Stimulated activated CD8-positive, alpha-beta memory T cell treated with anti-CD3 and anti-CD28 coated beads, Interleukin-15, amount 100 ng/mL, for 1 hour (primary cell): ENCODE measurements at regions not wholly inside any gene's neighbourhood (a gene's known extent, or its start where the extent isn't known, plus 50 kb on each side); places are given as distances from the start of the nearest gene placed in this dataset.
"Not testable (repeated sequence)": the region's sequence is repeated elsewhere in the genome, so short reads cannot be mapped to it uniquely, and the experiment has no call there.

Experiments
- DNase-seq: peaks from one replicate; pipeline ENCODE4 v3.0.0-alpha.2; 2020; ENCODE audit warnings: low read depth

DNA sequence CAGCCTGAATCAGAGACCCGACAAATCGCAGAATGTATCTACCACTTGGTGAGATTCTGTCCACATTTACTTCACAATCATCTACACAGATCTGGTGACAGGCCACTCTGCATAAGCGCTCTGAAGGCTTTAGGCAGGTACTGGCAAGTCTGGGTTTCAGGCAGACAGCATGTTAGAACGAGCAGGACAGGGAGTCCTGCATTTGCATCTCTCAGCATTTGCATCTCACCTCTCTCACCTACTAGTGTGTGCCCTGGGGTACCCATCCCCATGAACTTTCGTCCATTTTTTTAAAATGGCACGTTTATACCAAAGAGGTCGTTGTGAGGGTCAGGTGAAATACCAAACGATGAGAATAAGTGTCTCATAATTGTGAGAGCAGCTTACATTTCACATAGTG, 108.2 kb downstream of the SPATA31A1 start:
- not testable (repeated sequence) for DNase-seq

GRCh38 chr9:39464122-39464777, 108.8 kb downstream of the SPATA31A1 start:
- DNase-seq = peak; percentile 43

- DNase-seq = not testable (repeated sequence)
These were observed 119.0 kb downstream of the SPATA31A1 start for GRCh38 chr9:39474499-39474898.

GRCh38 chr9:39483073-39483472, 127.6 kb downstream of the SPATA31A1 start:
- not testable (repeated sequence) for DNase-seq

- DNase-seq = not testable (repeated sequence)
These were observed 128.4 kb downstream of the SPATA31A1 start for GRCh38 chr9:39483880-39484279.

GRCh38 chr9:39484292-39484691, 128.8 kb downstream of the SPATA31A1 start:
- DNase-seq = not testable (repeated sequence)

DNA sequence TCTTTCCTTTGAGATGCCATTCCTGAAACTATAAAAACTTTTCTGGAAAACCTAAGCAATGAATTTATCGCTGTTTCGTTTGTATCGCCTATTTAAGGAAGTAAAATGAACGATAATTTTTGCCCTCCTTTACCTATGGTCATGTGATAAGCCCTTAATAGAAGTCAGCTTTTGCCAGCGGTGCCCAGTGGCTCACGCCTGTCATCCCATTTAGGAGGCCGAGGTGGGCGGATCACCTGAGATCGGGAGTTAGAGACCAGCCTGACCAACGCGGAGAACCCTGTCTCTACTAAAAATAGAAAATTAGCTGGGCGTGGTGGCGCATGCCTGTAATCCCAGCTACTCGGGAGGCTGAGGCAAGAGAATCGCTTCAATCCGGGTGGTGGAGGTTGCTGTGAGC, 132.0 kb downstream of the SPATA31A1 start:
- DNase-seq = not testable (repeated sequence)

- DNase-seq = not testable (repeated sequence)
These were observed 140.8 kb downstream of the SPATA31A1 start for GRCh38 chr9:39496248-39496647.

DNA sequence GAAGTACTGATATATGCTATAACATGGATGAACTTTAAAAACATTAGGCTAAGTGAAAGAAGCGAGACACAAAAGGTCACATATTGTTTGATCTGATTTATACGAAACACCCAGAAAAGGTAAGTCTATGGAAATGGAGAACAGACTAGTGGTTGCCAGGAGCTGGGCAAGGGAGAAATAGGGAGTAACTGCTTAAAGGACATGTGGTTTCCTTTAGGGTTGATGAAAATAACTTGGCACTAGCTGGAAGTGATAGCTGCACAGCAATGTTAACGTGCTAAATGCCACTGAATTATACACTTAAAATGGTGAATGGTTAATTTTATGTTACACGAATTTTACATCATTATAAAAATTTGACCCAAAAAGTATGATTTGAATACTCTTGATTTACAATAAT, 147.7 kb downstream of the SPATA31A1 start:
- DNase-seq = not testable (repeated sequence)

DNA sequence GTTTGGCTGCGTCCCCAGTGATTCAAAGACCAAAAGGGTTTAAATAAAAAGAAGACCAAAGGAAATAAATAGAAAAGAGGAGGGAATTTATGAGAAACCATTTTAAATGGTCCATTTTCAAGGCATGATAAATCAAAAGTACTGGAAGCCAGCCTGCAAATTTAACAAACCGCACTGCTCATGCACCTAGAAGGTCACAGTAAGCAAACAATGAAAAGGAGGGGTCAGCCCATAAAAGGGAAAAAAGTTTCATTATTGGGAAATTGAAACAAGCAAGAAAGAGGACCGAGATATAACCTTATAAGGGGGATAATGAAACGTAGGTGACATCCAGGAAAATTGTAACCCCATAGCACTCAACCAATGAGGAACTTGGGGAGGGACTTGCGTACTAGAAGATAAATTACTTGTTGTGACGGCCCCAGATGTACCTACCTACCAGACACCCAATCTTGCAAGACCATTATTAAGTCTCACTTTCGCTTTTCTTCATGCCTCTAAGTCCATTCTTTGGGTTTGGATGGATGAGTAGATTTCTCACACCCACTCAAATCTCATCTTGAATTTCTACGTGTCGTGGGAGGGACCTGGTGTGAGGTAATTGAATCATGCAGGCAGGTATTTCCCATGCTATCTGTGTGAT, 172.0 kb downstream of the SPATA31A1 start:
- not testable (repeated sequence) for DNase-seq

DNA sequence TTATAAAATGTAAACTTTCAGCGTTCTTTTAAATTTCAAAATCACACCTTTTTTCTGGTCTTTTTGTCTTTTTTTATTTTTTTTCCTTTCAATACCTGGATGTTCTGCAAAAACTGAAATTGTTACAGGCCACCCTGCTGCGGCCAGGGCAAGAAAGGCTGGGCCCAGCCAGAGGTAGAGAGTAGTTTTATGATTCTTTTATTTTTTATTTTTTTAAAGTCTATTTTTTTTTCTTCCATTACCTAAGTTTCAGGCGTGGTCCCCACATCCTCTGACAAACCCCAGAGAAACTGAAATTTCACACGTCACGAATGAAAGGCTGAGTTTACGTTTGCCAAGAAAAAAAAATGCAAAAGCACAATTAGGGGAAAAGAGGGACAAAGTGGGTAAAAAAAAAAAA, 177.1 kb downstream of the SPATA31A1 start:
- DNase-seq = not testable (repeated sequence)

DNA sequence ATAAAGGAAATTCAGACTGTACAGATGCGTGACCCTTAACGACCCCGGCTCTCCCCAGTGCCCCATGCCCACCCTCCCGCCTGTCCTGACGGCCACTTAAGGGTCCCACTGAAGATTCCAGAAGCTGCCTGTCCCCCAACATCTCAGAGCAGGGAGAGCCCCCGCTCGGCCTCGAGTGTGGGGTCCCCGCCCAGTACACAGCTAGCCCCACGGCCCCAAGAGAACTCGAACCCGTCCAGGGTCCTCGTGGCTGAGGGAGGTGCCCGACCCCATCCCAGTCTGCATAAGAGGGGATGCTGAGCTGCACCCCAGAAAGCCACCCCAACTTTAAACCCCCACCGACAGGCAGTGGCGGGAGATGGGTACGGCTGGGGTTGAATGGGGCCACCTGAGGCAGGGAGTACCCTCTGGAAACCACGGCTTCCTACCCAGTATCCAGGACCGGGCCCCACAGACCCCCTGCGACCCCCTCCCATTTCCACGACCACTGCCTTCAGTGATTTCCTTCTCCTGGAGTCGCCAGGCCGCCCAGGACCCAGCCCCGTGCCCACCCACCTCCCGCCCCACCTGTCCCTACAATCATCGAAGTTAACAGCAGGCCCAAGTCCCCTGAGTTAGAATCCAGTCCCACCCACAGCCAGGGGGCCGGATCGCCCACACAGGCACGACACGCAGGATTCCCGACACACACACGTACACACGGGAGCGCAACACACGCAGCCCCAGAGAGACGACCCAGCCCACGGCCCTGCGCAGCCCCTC, 177.7 kb downstream of the SPATA31A1 start:
- not testable (repeated sequence) for DNase-seq

DNA sequence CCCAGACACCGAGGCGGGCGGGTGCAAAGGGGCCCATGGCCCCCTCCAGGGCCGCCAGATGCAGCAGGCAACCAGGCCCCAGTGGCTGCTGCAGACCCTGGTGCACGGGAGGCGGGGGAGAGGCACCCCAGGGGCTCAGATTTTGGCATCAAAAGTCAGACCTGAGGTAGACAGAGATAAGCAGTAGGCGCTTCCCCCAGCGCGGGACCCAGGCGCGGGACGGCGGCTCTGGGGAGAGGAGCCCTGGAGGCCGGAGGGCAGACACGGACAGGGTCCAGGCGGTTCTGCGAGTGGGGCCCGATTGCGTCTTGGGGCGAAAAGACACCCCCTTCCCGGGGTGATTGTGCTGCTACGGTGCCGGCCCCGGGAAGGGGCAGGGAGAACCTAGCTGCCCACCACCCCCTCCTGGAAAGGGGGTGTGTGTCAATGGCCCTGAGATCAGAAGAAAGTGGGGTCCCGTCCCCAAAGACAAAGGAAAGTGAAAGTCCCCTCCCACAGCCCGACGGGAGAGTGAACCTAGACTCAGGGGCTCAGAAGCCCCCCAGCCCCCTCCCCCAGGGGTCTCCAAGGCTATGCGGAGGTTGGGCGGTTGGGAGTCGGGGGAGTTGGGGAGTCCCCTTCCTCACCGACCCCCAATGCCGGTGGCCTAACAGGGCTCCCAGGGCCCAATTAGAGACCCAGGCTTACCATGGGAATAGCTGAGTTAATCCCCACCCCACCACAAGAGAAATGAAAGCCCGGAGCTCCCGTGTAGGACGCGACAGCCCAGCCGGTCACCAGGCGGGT, 178.5 kb downstream of the SPATA31A1 start:
- DNase-seq = not testable (repeated sequence)

GRCh38 chr9:39534897-39535296, 179.4 kb downstream of the SPATA31A1 start:
- not testable (repeated sequence) for DNase-seq

DNA sequence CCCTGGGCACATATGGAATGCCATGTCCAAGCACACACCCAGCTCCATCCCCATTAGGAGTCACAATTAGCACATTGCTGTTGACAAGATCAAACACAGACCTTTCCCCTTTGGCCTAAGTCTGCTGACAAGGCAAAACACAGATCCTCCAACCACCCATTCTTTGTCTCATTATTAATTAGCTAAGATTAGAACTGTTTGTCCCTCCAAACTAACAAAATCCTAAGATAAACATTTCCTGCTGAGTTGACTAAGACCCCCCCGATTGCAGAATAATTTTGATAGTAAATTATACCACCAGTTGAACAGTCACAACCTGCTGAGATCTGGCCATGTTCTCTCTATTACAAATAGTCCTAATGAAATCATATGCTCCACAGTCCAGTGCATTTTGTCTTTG, 186.7 kb downstream of the SPATA31A1 start:
- not testable (repeated sequence) for DNase-seq

- not testable (repeated sequence) for DNase-seq
These were observed 189.6 kb downstream of the SPATA31A1 start for GRCh38 chr9:39545079-39545478.

DNA sequence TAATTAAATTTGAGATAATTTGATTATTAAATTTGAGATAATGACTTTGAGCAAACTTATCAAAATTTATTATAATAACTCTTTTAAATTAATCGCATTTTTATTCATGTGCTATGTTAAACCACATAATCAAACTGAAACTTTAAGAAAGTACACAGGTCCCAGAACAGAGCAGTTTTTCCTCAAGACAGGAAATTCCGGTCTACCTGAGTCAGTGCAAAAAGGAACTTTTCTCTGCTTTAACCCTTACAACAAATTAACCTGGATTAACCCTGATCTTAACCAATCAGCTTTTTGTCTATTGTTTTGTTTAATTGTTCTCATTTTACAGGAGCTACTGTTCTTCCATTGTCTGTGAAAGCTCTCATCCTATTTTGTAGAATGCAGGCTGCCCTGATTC, 195.1 kb downstream of the SPATA31A1 start:
- not testable (repeated sequence) for DNase-seq

GRCh38 chr9:39551544-39551943, 196.1 kb downstream of the SPATA31A1 start:
- not testable (repeated sequence) for DNase-seq

GRCh38 chr9:39552242-39552881, 196.9 kb downstream of the SPATA31A1 start:
- not testable (repeated sequence) for DNase-seq

DNA sequence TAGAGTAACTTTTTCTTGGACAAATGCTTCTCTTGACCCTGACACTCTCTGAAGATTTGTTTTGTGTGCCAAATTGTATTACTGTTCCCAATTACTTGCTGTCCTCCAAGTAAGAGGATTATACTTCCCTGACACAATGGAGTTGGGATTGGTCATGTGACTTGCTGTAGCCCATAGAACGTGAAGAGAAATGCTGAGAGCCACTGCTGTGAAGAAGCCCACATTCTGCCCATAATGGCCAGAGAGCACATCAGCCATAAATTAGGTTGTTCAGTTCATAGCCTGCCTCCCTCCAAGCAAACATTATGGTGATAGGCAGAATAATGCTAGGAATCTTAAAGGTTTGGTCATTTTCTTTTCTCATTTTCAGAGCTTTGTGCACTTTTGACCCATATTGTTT, 198.9 kb downstream of the SPATA31A1 start:
- not testable (repeated sequence) for DNase-seq

- peak; percentile 3 for DNase-seq
These were observed 203.9 kb downstream of the SPATA31A1 start for GRCh38 chr9:39559384-39559783.
